Neural progenitor cell (in vitro differentiated cells): ENCODE measurements at regions not wholly inside any gene's neighbourhood (a gene's known extent, or its start where the extent isn't known, plus 50 kb on each side); places are given as distances from the start of the nearest gene placed in this dataset.
A peak's percentile ranks its signal among the peaks of the same experiment; 100 is the strongest.

Experiments
- DNase-seq: peaks from one replicate; pipeline ENCODE4 v3.0.0-alpha.2; 2016; ENCODE audit warnings: low spot score
- H2AFZ ChIP-seq: fragments of 200-600 bp; sonication (generic); replicated peaks from 2 replicates; pipeline ENCODE4 v1.6.1; 2016; ENCODE audit warnings: antibody characterized with exemption
- H3F3A ChIP-seq: fragments of 200-600 bp; sonication (generic); 2 replicates; pipeline ENCODE4 v1.6.1; 2016; ENCODE audit warnings: antibody characterized with exemption, low read depth
- H3K27ac ChIP-seq: fragments of 200-600 bp; sonication (generic); 2 replicates; pipeline ENCODE4 v1.5.1; 2016; ENCODE audit warnings: mild to moderate bottlenecking
- H3K27me3 ChIP-seq: fragments of 200-600 bp; sonication (generic); 2 replicates; pipeline ENCODE4 v1.6.1; 2016; ENCODE audit warnings: mild to moderate bottlenecking, moderate library complexity
- H3K36me3 ChIP-seq: fragments of 200-600 bp; sonication (generic); 2 replicates; pipeline ENCODE4 v1.5.1; 2016
- H3K4me1 ChIP-seq: fragments of 200-600 bp; sonication (generic); 2 replicates; pipeline ENCODE4 v1.6.1; 2016; ENCODE audit warnings: mixed run types
- H3K4me2 ChIP-seq: fragments of 200-600 bp; sonication (generic); 2 replicates; pipeline ENCODE4 v1.6.1; 2016
- H3K4me3 ChIP-seq: fragments of 200-600 bp; sonication (generic); 2 replicates; pipeline ENCODE4 v1.5.1; 2016
- H3K79me2 ChIP-seq: fragments of 200-600 bp; sonication (generic); 2 replicates; pipeline ENCODE4 v1.6.1; 2016; ENCODE audit warnings: low read depth
- H3K9ac ChIP-seq: fragments of 200-600 bp; sonication (generic); 2 replicates; pipeline ENCODE4 v1.6.1; 2016
- H3K9me3 ChIP-seq: fragments of 200-600 bp; sonication (generic); 2 replicates; pipeline ENCODE4 v1.5.1; 2016; ENCODE audit warnings: low read depth
- H4K20me1 ChIP-seq: fragments of 200-600 bp; sonication (generic); 2 replicates; pipeline ENCODE4 v1.6.1; 2016; ENCODE audit warnings: low read depth
- H3K27ac Mint-ChIP-seq: 3 replicates; pipeline ENCODE4 v1.8.0; 2021; ENCODE audit warnings: mixed read lengths
- H3K27me3 Mint-ChIP-seq: 2 replicates; pipeline ENCODE4 v1.8.0; 2022; ENCODE audit warnings: low read depth, mild to moderate bottlenecking, inconsistent platforms, moderate library complexity, mixed read lengths; ENCODE audit not compliant: insufficient read depth
- H3K36me3 Mint-ChIP-seq: 3 replicates; pipeline ENCODE4 v1.8.0; 2021; ENCODE audit warnings: mixed read lengths
- H3K4me1 Mint-ChIP-seq: 3 replicates; pipeline ENCODE4 v1.8.0; 2021; ENCODE audit warnings: mixed read lengths
- H3K4me3 Mint-ChIP-seq: 3 replicates; pipeline ENCODE4 v1.8.0; 2021; ENCODE audit warnings: mild to moderate bottlenecking, moderate library complexity, mixed read lengths
- H3K9me3 Mint-ChIP-seq: 3 replicates; pipeline ENCODE4 v1.8.0; 2020; ENCODE audit warnings: mixed read lengths
- EZH2 ChIP-seq: fragments of 200-600 bp; sonication (generic); IDR thresholded peaks from 2 replicates; pipeline ENCODE4 v1.6.1; 2017; ENCODE audit warnings: antibody characterized with exemption, mild to moderate bottlenecking, moderate library complexity
- EZH2phosphoT487 ChIP-seq: fragments of 200-600 bp; sonication (generic); IDR thresholded peaks from 2 replicates; pipeline ENCODE4 v1.6.1; 2017; ENCODE audit warnings: antibody characterized with exemption
- TF ChIP-seq, protein P1 (sequence below): fragments of 200-600 bp; sonication (generic); IDR thresholded peaks from 2 replicates; pipeline ENCODE4 v1.5.1; 2017; ENCODE audit warnings: antibody characterized with exemption, mild to moderate bottlenecking

DNA sequence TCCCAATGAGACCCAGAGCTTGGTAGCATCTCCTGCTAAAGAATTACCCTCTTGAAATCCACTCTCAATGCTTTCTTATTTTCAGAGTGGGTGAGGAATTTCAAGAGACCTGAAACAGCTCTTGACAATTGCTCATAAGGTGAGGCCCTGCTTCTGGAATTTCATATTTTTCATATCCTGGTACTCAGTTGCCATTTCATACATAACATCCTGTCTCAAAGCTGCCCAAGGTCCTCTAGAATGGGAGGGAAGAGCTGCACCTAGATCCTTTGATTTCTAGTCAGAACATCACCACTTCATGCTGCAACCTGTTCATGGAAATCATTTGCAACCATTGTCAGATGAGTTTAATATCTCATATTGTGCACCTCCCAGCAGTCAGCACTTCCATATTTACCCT is 404.8 kb upstream of the GALNT5 start:
- no peaks in the 10 kb centered on the region for H3F3A ChIP-seq
- no peak for DNase-seq
- H3K27ac Mint-ChIP-seq = no peak overlapping the region

DNA sequence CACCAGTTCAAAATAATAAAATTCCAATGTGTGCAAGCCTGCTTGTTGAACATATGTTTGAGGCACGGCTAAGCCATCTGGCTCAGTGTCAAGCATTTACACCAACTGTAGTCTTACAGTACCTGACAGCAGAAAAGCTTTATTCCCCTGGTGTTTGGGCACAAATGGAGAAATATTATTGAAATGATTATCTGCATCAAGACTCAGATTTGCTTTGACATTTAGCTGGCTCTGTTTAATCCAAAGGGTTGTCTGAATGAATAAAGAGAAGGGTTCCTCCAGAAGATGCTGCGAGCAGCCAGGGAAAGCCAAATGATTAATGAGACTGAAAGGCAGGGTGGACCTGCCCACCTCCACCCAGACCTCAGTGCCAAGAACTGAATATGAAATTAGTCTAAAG is 393.2 kb upstream of the GALNT5 start:
- TF ChIP-seq, protein P1, sequence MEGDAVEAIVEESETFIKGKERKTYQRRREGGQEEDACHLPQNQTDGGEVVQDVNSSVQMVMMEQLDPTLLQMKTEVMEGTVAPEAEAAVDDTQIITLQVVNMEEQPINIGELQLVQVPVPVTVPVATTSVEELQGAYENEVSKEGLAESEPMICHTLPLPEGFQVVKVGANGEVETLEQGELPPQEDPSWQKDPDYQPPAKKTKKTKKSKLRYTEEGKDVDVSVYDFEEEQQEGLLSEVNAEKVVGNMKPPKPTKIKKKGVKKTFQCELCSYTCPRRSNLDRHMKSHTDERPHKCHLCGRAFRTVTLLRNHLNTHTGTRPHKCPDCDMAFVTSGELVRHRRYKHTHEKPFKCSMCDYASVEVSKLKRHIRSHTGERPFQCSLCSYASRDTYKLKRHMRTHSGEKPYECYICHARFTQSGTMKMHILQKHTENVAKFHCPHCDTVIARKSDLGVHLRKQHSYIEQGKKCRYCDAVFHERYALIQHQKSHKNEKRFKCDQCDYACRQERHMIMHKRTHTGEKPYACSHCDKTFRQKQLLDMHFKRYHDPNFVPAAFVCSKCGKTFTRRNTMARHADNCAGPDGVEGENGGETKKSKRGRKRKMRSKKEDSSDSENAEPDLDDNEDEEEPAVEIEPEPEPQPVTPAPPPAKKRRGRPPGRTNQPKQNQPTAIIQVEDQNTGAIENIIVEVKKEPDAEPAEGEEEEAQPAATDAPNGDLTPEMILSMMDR = no peak
- TF ChIP-seq EZH2 = no peak
- H3K9me3 Mint-ChIP-seq = no peaks in the 10 kb centered on the region
- H3K36me3 Mint-ChIP-seq = no peaks in the 10 kb centered on the region
- no peak overlapping the region for H3K4me3 ChIP-seq
- no peaks in the 10 kb centered on the region for H3K36me3 ChIP-seq
- no peaks in the 10 kb centered on the region for H3K27me3 ChIP-seq
- H3K9me3 ChIP-seq = no peaks in the 10 kb centered on the region
- H3K79me2 ChIP-seq = no peaks in the 10 kb centered on the region
- no peaks in the 10 kb centered on the region for H3K4me1 Mint-ChIP-seq
- H2AFZ ChIP-seq = peak overlapping the region; percentile 59
- no peaks in the 10 kb centered on the region for H3K27me3 Mint-ChIP-seq
- H3K4me3 Mint-ChIP-seq = no peak overlapping the region
- DNase-seq = no peak
- H3K27ac Mint-ChIP-seq = no peak overlapping the region
- no peak overlapping the region for H3K27ac ChIP-seq
- no peak overlapping the region for H3K4me2 ChIP-seq
- no peak overlapping the region for H3K9ac ChIP-seq
- H3F3A ChIP-seq = no peaks in the 10 kb centered on the region
- H3K4me1 ChIP-seq = no peaks in the 10 kb centered on the region
- no peaks in the 10 kb centered on the region for H4K20me1 ChIP-seq

More for the DNA sequence above, 404.8 kb upstream of the GALNT5 start:
- no peaks in the 10 kb centered on the region for H4K20me1 ChIP-seq
- TF ChIP-seq EZH2phosphoT487 (no peak), EZH2 (no peak)
- TF ChIP-seq, protein P1 = no peak
- H3K4me3 Mint-ChIP-seq = no peak overlapping the region
- no peak overlapping the region for H3K4me3 ChIP-seq
- H3K27me3 ChIP-seq = no peaks in the 10 kb centered on the region
- no peak overlapping the region for H3K27ac ChIP-seq
- H2AFZ ChIP-seq = no peak overlapping the region
- H3K9me3 Mint-ChIP-seq = no peaks in the 10 kb centered on the region
- no peaks in the 10 kb centered on the region for H3K36me3 Mint-ChIP-seq
- no peaks in the 10 kb centered on the region for H3K9me3 ChIP-seq
- no peaks in the 10 kb centered on the region for H3K4me1 ChIP-seq
- H3K36me3 ChIP-seq = no peaks in the 10 kb centered on the region
- H3K27me3 Mint-ChIP-seq = peaks cover 2% of the 10 kb centered on the region
- no peaks in the 10 kb centered on the region for H3K79me2 ChIP-seq
- no peaks in the 10 kb centered on the region for H3K4me1 Mint-ChIP-seq
- H3K9ac ChIP-seq = no peak overlapping the region
- H3K4me2 ChIP-seq = no peak overlapping the region

DNA sequence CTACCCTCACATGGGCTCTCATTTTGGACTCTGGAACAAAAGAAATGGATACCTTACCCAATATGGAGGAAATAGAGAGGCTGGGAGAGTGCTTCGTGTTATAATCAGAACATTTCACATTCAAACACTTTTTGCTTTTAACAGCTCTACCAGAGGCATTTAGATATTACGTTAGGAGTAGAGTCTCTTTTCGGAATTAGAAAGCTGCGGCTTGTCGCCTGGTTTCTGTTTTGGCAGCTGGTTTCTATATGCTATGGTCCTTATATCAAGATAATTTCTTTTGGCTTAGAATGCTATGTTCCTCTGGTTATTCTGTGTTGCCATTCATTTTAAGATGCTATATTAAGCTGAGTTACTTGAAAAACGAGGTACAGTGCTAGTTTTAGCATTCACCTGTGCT is 392.8 kb upstream of the GALNT5 start:
- Mint-ChIP-seq H3K4me3 (no peak overlapping the region), H3K4me1 (no peaks in the 10 kb centered on the region), H3K27me3 (no peaks in the 10 kb centered on the region), H3K9me3 (no peaks in the 10 kb centered on the region), H3K36me3 (no peaks in the 10 kb centered on the region), H3K27ac (no peak overlapping the region)
- DNase-seq = no peak
- no peak overlapping the region for H3K9ac ChIP-seq
- H4K20me1 ChIP-seq = no peaks in the 10 kb centered on the region
- H3K36me3 ChIP-seq = no peaks in the 10 kb centered on the region
- no peaks in the 10 kb centered on the region for H3K27me3 ChIP-seq
- H3F3A ChIP-seq = no peaks in the 10 kb centered on the region
- H3K4me3 ChIP-seq = no peak overlapping the region
- H3K79me2 ChIP-seq = no peaks in the 10 kb centered on the region
- no peak overlapping the region for H3K4me2 ChIP-seq
- no peak overlapping the region for H3K27ac ChIP-seq
- peak overlapping the region; percentile 59 for H2AFZ ChIP-seq
- H3K9me3 ChIP-seq = no peaks in the 10 kb centered on the region
- TF ChIP-seq, protein P1 = no peak
- no peak for TF ChIP-seq EZH2
- no peak for TF ChIP-seq EZH2phosphoT487
- no peaks in the 10 kb centered on the region for H3K4me1 ChIP-seq

DNA sequence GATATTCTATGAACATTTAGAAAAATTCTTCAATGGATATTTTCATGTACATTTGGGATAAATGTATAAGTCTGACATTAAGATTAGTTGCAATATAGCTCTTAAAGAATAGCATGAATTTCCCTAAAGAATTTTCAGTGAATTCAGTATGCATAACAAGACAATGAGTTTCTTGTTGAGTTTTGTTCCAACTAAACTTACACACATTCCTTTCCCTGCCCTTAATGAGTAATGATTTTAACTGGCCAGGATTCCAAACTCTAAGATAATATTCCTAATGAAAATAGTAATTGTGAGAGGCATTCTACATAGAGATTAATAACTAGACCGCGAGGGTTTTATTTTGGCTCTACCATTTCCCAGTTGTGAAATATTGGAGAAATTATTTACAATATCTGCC is 390.3 kb upstream of the GALNT5 start:
- H3K27ac ChIP-seq = no peak overlapping the region
- H3K4me1 ChIP-seq = no peaks in the 10 kb centered on the region
- H3K27me3 ChIP-seq = no peaks in the 10 kb centered on the region

More for the DNA sequence above, 390.3 kb upstream of the GALNT5 start:
- Histone ChIP-seq H3K36me3 (no peaks in the 10 kb centered on the region), H3F3A (no peaks in the 10 kb centered on the region), H3K9me3 (no peaks in the 10 kb centered on the region), H3K79me2 (no peaks in the 10 kb centered on the region), H3K4me3 (no peak overlapping the region), H2AFZ (no peak overlapping the region), H4K20me1 (no peaks in the 10 kb centered on the region), H3K4me2 (no peak overlapping the region), H3K9ac (no peak overlapping the region)
- Mint-ChIP-seq H3K4me3 (no peak overlapping the region), H3K9me3 (no peaks in the 10 kb centered on the region), H3K27ac (no peak overlapping the region), H3K36me3 (no peaks in the 10 kb centered on the region), H3K4me1 (no peaks in the 10 kb centered on the region), H3K27me3 (no peaks in the 10 kb centered on the region)
- TF ChIP-seq EZH2 = no peak
- TF ChIP-seq, protein P1 = no peak
- TF ChIP-seq EZH2phosphoT487 = no peak
- no peak for DNase-seq
